Mucosa of rectum (tissue), 2 donors: ENCODE measurements at regions not wholly inside any gene's neighbourhood (a gene's known extent, or its start where the extent isn't known, plus 50 kb on each side); places are given as distances from the start of the nearest gene placed in this dataset.

Source experiments
- H3K27ac ChIP-seq, 2 donors: one replicate each; pipeline ENCODE4 v1.7.0; 2013; ENCODE audit warnings: inconsistent platforms in 2 of 2, low read depth in 2 of 2, low read length in 2 of 2
- H3K27me3 ChIP-seq, 2 donors: one replicate each; pipeline ENCODE4 v1.7.0; 2013; ENCODE audit warnings: low read length in 2 of 2; ENCODE audit not compliant: control insufficient read depth in 2 of 2, insufficient read depth in 2 of 2
- H3K36me3 ChIP-seq, 2 donors: one replicate each; pipeline ENCODE4 v1.7.0; 2013; ENCODE audit warnings: low read length in 2 of 2; ENCODE audit not compliant: control insufficient read depth in 2 of 2, insufficient read depth in 2 of 2
- H3K4me1 ChIP-seq, 2 donors: one replicate each; pipeline ENCODE4 v1.7.0; 2013; ENCODE audit warnings: low read length in 2 of 2, mild to moderate bottlenecking in 1 of 2; ENCODE audit not compliant: control insufficient read depth in 2 of 2, insufficient read depth in 2 of 2
- H3K4me3 ChIP-seq, 2 donors: one replicate each; pipeline ENCODE4 v1.7.0; 2013; ENCODE audit warnings: low read length in 2 of 2
- H3K9ac ChIP-seq, 2 donors: one replicate each; pipeline ENCODE4 v1.7.0; 2013; ENCODE audit warnings: low read length in 2 of 2, low read depth in 1 of 2, mild to moderate bottlenecking in 1 of 2
- H3K9me3 ChIP-seq, 2 donors: one replicate each; pipeline ENCODE4 v1.7.0; 2013; ENCODE audit warnings: low read length in 2 of 2; ENCODE audit not compliant: control insufficient read depth in 2 of 2
- donor health status: healthy.
- donor health status: Normal muscosa, but diverticular disease.

DNA sequence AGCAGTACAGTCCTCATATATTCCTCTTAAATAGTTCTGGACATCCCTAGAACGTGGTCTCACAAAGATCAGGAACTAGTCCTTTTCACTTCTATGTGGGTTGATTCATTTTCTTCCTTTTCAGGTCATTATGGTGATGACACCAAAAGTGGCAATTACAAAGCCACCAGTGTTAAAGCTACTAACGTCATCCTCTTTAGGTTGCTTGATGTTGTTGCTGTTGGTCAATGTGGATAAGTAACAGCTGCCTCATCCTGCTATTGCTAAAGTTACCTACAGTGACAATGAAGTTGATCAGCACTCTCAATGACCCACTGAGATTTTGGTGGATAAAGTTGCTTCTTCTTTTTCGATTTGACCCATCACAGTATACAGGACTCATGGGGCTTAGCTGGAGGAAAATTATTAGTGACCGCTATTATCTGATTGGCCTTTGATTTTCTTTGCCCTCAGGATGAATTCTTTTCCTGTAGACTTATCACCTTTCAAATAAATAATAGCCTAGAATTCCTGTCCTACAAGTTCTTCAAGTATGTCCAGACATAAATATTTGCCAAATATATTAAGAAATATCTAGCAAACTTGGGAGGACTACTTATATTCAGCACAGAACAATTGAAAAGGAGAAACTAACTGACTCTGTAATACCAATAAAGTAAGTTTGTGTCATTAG, 54.0 kb upstream of the ATP2B1 start:
- Histone ChIP-seq H3K36me3 (no peaks in the 10 kb centered on the region), H3K4me1 (no peaks in the 10 kb centered on the region), H3K4me3 (no peak overlapping the region), H3K27me3 (no peaks in the 10 kb centered on the region), H3K9me3 (no peaks in the 10 kb centered on the region), H3K27ac (no peak overlapping the region), H3K9ac (no peak overlapping the region)

GRCh38 chr12:89760783-89761182, 52.1 kb upstream of the ATP2B1 start:
- Histone ChIP-seq H3K4me3 (no peak overlapping the region), H3K27me3 (no peaks in the 10 kb centered on the region), H3K27ac (no peak overlapping the region), H3K9me3 (no peaks in the 10 kb centered on the region), H3K36me3 (no peaks in the 10 kb centered on the region), H3K9ac (no peak overlapping the region), H3K4me1 (no peaks in the 10 kb centered on the region)
